C4-2B (cell line): ENCODE measurements at regions not wholly inside any gene's neighbourhood (a gene's known extent, or its start where the extent isn't known, plus 50 kb on each side); places are given as distances from the start of the nearest gene placed in this dataset.

Source experiments
- ZFX ChIP-seq: fragments of 450-650 bp; IDR thresholded peaks from 2 replicates; pipeline ENCODE4 v1.6.1; 2017
- TF ChIP-seq, protein P1 (sequence below): fragments of 450-650 bp; conservative IDR thresholded peaks from 2 replicates; pipeline ENCODE4 v1.5.1; 2017; ENCODE audit warnings: mild to moderate bottlenecking

DNA sequence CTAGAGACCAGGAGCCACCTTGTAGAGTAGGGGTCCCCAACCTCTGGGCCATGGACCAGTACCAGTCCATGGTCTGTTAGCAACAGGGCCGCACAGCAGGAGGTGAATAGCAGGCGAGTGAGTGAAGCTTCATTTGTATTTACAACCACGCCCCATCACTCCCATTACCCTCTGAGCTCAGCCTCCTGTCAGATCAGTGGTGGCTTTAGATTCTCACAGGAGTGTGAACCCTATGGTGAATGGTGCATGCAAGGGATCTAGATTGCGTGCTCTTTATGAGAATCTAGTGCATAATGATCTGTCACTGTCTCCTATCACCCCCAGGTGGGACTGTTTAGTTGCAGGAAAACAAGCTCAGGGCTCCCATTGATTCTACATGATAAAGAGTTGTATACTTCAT is 303.6 kb downstream of the KCNRG start:
- TF ChIP-seq, protein P1, sequence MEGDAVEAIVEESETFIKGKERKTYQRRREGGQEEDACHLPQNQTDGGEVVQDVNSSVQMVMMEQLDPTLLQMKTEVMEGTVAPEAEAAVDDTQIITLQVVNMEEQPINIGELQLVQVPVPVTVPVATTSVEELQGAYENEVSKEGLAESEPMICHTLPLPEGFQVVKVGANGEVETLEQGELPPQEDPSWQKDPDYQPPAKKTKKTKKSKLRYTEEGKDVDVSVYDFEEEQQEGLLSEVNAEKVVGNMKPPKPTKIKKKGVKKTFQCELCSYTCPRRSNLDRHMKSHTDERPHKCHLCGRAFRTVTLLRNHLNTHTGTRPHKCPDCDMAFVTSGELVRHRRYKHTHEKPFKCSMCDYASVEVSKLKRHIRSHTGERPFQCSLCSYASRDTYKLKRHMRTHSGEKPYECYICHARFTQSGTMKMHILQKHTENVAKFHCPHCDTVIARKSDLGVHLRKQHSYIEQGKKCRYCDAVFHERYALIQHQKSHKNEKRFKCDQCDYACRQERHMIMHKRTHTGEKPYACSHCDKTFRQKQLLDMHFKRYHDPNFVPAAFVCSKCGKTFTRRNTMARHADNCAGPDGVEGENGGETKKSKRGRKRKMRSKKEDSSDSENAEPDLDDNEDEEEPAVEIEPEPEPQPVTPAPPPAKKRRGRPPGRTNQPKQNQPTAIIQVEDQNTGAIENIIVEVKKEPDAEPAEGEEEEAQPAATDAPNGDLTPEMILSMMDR: no peak
- TF ChIP-seq ZFX: no peak
